GM12891 (cell line): ENCODE measurements at regions not wholly inside any gene's neighbourhood (a gene's known extent, or its start where the extent isn't known, plus 50 kb on each side); places are given as distances from the start of the nearest gene placed in this dataset.

Source experiments
- POLR2A ChIP-seq: IDR thresholded peaks from 2 replicates; pipeline ENCODE4 v1.6.1; 2011; ENCODE audit warnings: low read depth, low read length, control low read depth
- POLR2AphosphoS5 ChIP-seq: IDR thresholded peaks from 2 replicates; pipeline ENCODE4 v1.6.1; 2011; ENCODE audit warnings: low read depth, low read length, control low read depth
- POU2F2 ChIP-seq: IDR thresholded peaks from 2 replicates; pipeline ENCODE4 v1.6.1; 2011; ENCODE audit warnings: low read depth, mild to moderate bottlenecking, control low read depth, low read length, moderate library complexity
- SPI1 ChIP-seq: IDR thresholded peaks from 2 replicates; pipeline ENCODE4 v1.6.1; 2011; ENCODE audit warnings: low read depth, low read length, control low read depth
- TAF1 ChIP-seq: IDR thresholded peaks from 2 replicates; pipeline ENCODE4 v1.6.1; 2011; ENCODE audit warnings: low read depth, low read length, control low read depth

DNA sequence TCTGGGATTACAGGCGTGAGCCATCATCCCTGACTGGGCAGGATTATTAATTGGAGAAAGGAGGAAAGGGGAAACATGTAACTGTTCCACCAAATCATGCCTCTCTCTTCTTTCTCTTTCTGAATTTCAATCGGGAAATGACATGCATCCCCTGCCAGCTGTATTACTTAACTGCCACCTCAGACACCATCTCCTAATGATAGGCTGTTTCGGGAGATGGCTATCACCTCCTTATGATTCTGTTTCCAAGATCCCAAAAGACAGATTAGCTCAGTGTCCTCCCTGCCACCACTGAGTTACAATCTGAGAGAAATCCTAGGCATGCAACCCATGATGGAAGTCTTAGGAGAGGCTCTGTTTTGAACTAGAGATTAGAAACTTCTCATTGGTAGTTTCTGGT is 67.5 kb downstream of the MIS18A start:
- TF ChIP-seq POLR2A: no peak
- no peak for TF ChIP-seq POLR2AphosphoS5
- no peak for TF ChIP-seq POU2F2
- TF ChIP-seq TAF1: no peak
- TF ChIP-seq SPI1: no peak
